Gastrocnemius medialis (tissue), 4 donors: ENCODE measurements at regions not wholly inside any gene's neighbourhood (a gene's known extent, or its start where the extent isn't known, plus 50 kb on each side); places are given as distances from the start of the nearest gene placed in this dataset.
"Not testable (repeated sequence)": the region's sequence is repeated elsewhere in the genome, so short reads cannot be mapped to it uniquely, and the experiment has no call there.

Experiments used
- ATAC-seq, 2 donors: fragments of 150-250 bp; one replicate each; pipeline ENCODE4 v1.9.1; 2016
- DNase-seq, 2 donors: peaks; one replicate each; pipeline ENCODE4 v3.0.0-alpha.2; 2019
- H3K27ac ChIP-seq, 4 donors: fragments of 200-600 bp; sonication (generic); 1 replicate in 1 of 4; 2 replicates in 3 of 4; pipeline ENCODE4 v1.5.1; 2016 to 2018; ENCODE audit warnings: mild to moderate bottlenecking in 2 of 4, moderate library complexity in 1 of 4
- H3K27me3 ChIP-seq, 3 donors: fragments of 200-600 bp; sonication (generic) in 2 of 3; 1 replicate in 1 of 3; 2 replicates in 2 of 3; pipeline versions ENCODE4 v1.5.1 to v1.6.0; 2016 to 2019; ENCODE audit warnings: mild to moderate bottlenecking in 1 of 3, moderate library complexity in 1 of 3
- H3K36me3 ChIP-seq, 2 donors: fragments of 200-600 bp; sonication (generic) in 1 of 2; one replicate each; pipeline ENCODE4 v1.5.1; 2017 to 2018
- H3K4me1 ChIP-seq, 2 donors: fragments of 200-600 bp; sonication (generic) in 1 of 2; one replicate each; pipeline ENCODE4 v1.5.1; 2016 to 2017; ENCODE audit warnings: mild to moderate bottlenecking in 2 of 2
- H3K4me3 ChIP-seq, 4 donors: fragments of 200-600 bp; sonication (generic) in 3 of 4; 1 replicate in 1 of 4; 2 replicates in 3 of 4; pipeline ENCODE4 v1.5.1; 2016 to 2019; ENCODE audit warnings: mild to moderate bottlenecking in 2 of 4
- H3K9me3 ChIP-seq, 3 donors: fragments of 200-600 bp; sonication (generic) in 2 of 3; 1 replicate in 1 of 3; 2 replicates in 2 of 3; pipeline ENCODE4 v1.5.1; 2016 to 2019
- CTCF ChIP-seq, 5 experiments: fragments of 450-650 bp in 3 of 5; fragments of 200-600 bp in 2 of 5; sonication (generic) in 2 of 5; IDR thresholded peaks in 4 of 5; conservative IDR thresholded peaks in 1 of 5; 1 replicate in 4 of 5; 2 replicates in 1 of 5; pipeline ENCODE4 v1.5.1; 2016 to 2019; ENCODE audit warnings: antibody characterized with exemption in 5 of 5, mild to moderate bottlenecking in 3 of 5, moderate library complexity in 3 of 5
- POLR2A ChIP-seq, 2 donors: fragments of 450-650 bp; IDR thresholded peaks; one replicate each; pipeline ENCODE4 v1.6.1; 2017; ENCODE audit warnings: antibody characterized with exemption in 2 of 2, mild to moderate bottlenecking in 2 of 2, moderate library complexity in 2 of 2
- in situ Hi-C, 4 donors: fragments of 200-750 bp; cut with MboI; loops; one replicate each; pipeline versions ENCODE4 v1.15.0 to v1.8.0; 2017; ENCODE audit warnings: low sequenced_read_pairs in 4 of 4
- intact Hi-C: fragments of 100-400 bp; cut with DNase I; formaldehyde crosslinking; loops from one replicate; pipeline ENCODE4 v1.15.1; 2023; ENCODE audit warnings: low total_unique reads

- no peaks in the 10 kb centered on the region for H3K27me3 ChIP-seq
- intact Hi-C loops = no loop called here
- H3K4me1 ChIP-seq = no peaks in the 10 kb centered on the region
- H3K9me3 ChIP-seq = no peaks in the 10 kb centered on the region
- no peak for ATAC-seq
- H3K4me3 ChIP-seq = no peak overlapping the region
- no peaks in the 10 kb centered on the region for H3K36me3 ChIP-seq
- no peak overlapping the region for H3K27ac ChIP-seq
- no peak for TF ChIP-seq CTCF (IDR thresholded peaks at IDR 0.05 in 4 of 5, conservative IDR thresholded peaks at IDR 0.05 in 1 of 5)
- no peak for TF ChIP-seq POLR2A (IDR thresholded peaks at IDR 0.05)
- in situ Hi-C loops = no loop called here
- DNase-seq = no peak
Measured at GRCh38 chr3:11913316-11913715, 66.6 kb upstream of the TAMM41 start.

- no peak overlapping the region for H3K27ac ChIP-seq
- H3K27me3 ChIP-seq = no peaks in the 10 kb centered on the region
- H3K36me3 ChIP-seq = no peaks in the 10 kb centered on the region
- no peak for DNase-seq
- TF ChIP-seq CTCF (IDR thresholded peaks at IDR 0.05 in 4 of 5, conservative IDR thresholded peaks at IDR 0.05 in 1 of 5) (no peak), POLR2A (IDR thresholded peaks at IDR 0.05) (no peak)
- no peaks in the 10 kb centered on the region for H3K9me3 ChIP-seq
- H3K4me3 ChIP-seq = no peak overlapping the region
- intact Hi-C loops (no loop called here), in situ Hi-C loops (no loop called here)
- no peak for ATAC-seq
- no peaks in the 10 kb centered on the region for H3K4me1 ChIP-seq
Measured at GRCh38 chr3:11914041-11914440, 67.4 kb upstream of the TAMM41 start.

- H3K27ac ChIP-seq = no peak overlapping the region
- ATAC-seq (no peak), DNase-seq (no peak)
- in situ Hi-C loops (no loop called here), intact Hi-C loops (no loop called here)
- H3K27me3 ChIP-seq = no peaks in the 10 kb centered on the region
- TF ChIP-seq CTCF (IDR thresholded peaks at IDR 0.05 in 4 of 5, conservative IDR thresholded peaks at IDR 0.05 in 1 of 5) (no peak), POLR2A (IDR thresholded peaks at IDR 0.05) (no peak)
- H3K4me1 ChIP-seq = no peaks in the 10 kb centered on the region
- no peak overlapping the region for H3K4me3 ChIP-seq
- H3K9me3 ChIP-seq = no peaks in the 10 kb centered on the region
- no peaks in the 10 kb centered on the region for H3K36me3 ChIP-seq
Measured at GRCh38 chr3:11914651-11915050, 68.0 kb upstream of the TAMM41 start.

- intact Hi-C loops = no loop called here
- no peak for ATAC-seq
- H3K36me3 ChIP-seq = no peaks in the 10 kb centered on the region
- no peak overlapping the region for H3K27ac ChIP-seq
- H3K27me3 ChIP-seq = no peaks in the 10 kb centered on the region
- H3K9me3 ChIP-seq = no peaks in the 10 kb centered on the region
- TF ChIP-seq POLR2A (IDR thresholded peaks at IDR 0.05) (no peak), CTCF (IDR thresholded peaks at IDR 0.05 in 4 of 5, conservative IDR thresholded peaks at IDR 0.05 in 1 of 5) (no peak)
- H3K4me1 ChIP-seq = no peaks in the 10 kb centered on the region
- in situ Hi-C loops = no loop called here
- no peak for DNase-seq
- no peak overlapping the region for H3K4me3 ChIP-seq
Measured at GRCh38 chr3:11915621-11916424, 69.1 kb upstream of the TAMM41 start.

- H3K9me3 ChIP-seq, H3K4me1 ChIP-seq, H3K27me3 ChIP-seq, in situ Hi-C loops, H3K36me3 ChIP-seq, intact Hi-C loops, DNase-seq, H3K4me3 ChIP-seq, H3K27ac ChIP-seq, ATAC-seq: not testable (repeated sequence)
Measured at GRCh38 chr3:11916425-11916762, 69.7 kb upstream of the TAMM41 start.
